ENCODE measurements at regions not wholly inside any gene's neighbourhood (a gene's known extent, or its start where the extent isn't known, plus 50 kb on each side); places are given as distances from the start of the nearest gene placed in this dataset.
"Not testable (repeated sequence)": the region's sequence is repeated elsewhere in the genome, so short reads cannot be mapped to it uniquely, and the experiment has no call there.

GRCh38 chr15:19956124-19956796 is 585.3 kb downstream of the GOLGA6L6 start:
- no peak for TF ChIP-seq POLR2A (IDR thresholded peaks at IDR 0.05)
- no peak overlapping the region for H3K4me3 ChIP-seq (ENCODE audit: low read depth, poor library complexity, severe bottlenecking)
- no peak for DNase-seq (ENCODE audit: low spot score in 2 of 2)
- intact Hi-C loops (cut with DNase I; ENCODE audit: low total_unique reads), result no loop called here
- 67 to 87% methylated on average over 4 of the region's 4 CpGs for WGBS, 2 donors

GRCh38 chr15:19944261-19944888 is 597.2 kb downstream of the GOLGA6L6 start:
- no peak for TF ChIP-seq CTCF (IDR thresholded peaks at IDR 0.05)
- no peak for TF ChIP-seq POLR2A (IDR thresholded peaks at IDR 0.05)
- WGBS, 2 donors, result 43 to 60% methylated on average over 66 to 70 of the region's 70 CpGs
- H3K4me3 ChIP-seq (ENCODE audit: low read depth, poor library complexity, severe bottlenecking), result no peak overlapping the region
- intact Hi-C loops (cut with DNase I; ENCODE audit: low total_unique reads), result no loop called here
- no peak for DNase-seq (ENCODE audit: low spot score in 2 of 2)

GRCh38 chr15:19943515-19943914 is 598.1 kb downstream of the GOLGA6L6 start:
- DNase-seq (ENCODE audit: low spot score in 2 of 2), result no peak
- 35 to 60% methylated on average over 47 to 48 of the region's 51 CpGs for WGBS, 2 donors
- TF ChIP-seq CTCF (IDR thresholded peaks at IDR 0.05), result no peak
- no peak overlapping the region for H3K4me3 ChIP-seq (ENCODE audit: low read depth, poor library complexity, severe bottlenecking)
- intact Hi-C loops (cut with DNase I; ENCODE audit: low total_unique reads), result no loop called here

- 38 to 49% methylated on average over 1 of the region's 1 CpG for WGBS, 2 donors
- H3K4me3 ChIP-seq (ENCODE audit: low read depth, poor library complexity, severe bottlenecking); intact Hi-C loops (cut with DNase I; ENCODE audit: low total_unique reads); DNase-seq (ENCODE audit: low spot score in 2 of 2): not testable (repeated sequence)
Measured at GRCh38 chr15:19903281-19903680, 638.3 kb downstream of the GOLGA6L6 start.

- intact Hi-C loops (cut with DNase I; ENCODE audit: low total_unique reads), result not testable (repeated sequence)
- 51 to 66% methylated on average over 1 of the region's 1 CpG for WGBS, 2 donors
Measured at GRCh38 chr15:19902388-19902787, 639.2 kb downstream of the GOLGA6L6 start.

GRCh38 chr15:19901414-19901813 is 640.2 kb downstream of the GOLGA6L6 start:
- intact Hi-C loops (cut with DNase I; ENCODE audit: low total_unique reads); H3K4me3 ChIP-seq (ENCODE audit: low read depth, poor library complexity, severe bottlenecking); DNase-seq (ENCODE audit: low spot score in 2 of 2): not testable (repeated sequence)
- WGBS, 2 donors, result 82 to 85% methylated on average over 4 of the region's 4 CpGs

More at GRCh38 chr15:19902388-19902787, 639.2 kb downstream of the GOLGA6L6 start:
- not testable (repeated sequence) for DNase-seq (ENCODE audit: low spot score in 2 of 2); H3K4me3 ChIP-seq (ENCODE audit: low read depth, poor library complexity, severe bottlenecking)

- DNase-seq (ENCODE audit: low spot score in 2 of 2), result no peak
- no peak for TF ChIP-seq CTCF (IDR thresholded peaks at IDR 0.05)
- no peak for TF ChIP-seq POLR2A (IDR thresholded peaks at IDR 0.05)
- no peak overlapping the region for H3K4me3 ChIP-seq (ENCODE audit: low read depth, poor library complexity, severe bottlenecking)
- 68 to 71% methylated on average over 33 to 48 of the region's 53 CpGs for WGBS, 2 donors
- intact Hi-C loops (cut with DNase I; ENCODE audit: low total_unique reads), result no loop called here
Measured at GRCh38 chr15:19899021-19899824, 642.4 kb downstream of the GOLGA6L6 start.

GRCh38 chr15:19888811-19889210 is 652.8 kb downstream of the GOLGA6L6 start:
- intact Hi-C loops (cut with DNase I; ENCODE audit: low total_unique reads); H3K4me3 ChIP-seq (ENCODE audit: low read depth, poor library complexity, severe bottlenecking); DNase-seq (ENCODE audit: low spot score in 2 of 2): not testable (repeated sequence)
- WGBS, 2 donors, result 58 to 65% methylated on average over 1 of the region's 1 CpG

GRCh38 chr15:19844061-19844460 is 697.5 kb downstream of the GOLGA6L6 start:
- intact Hi-C loops (cut with DNase I; ENCODE audit: low total_unique reads); H3K4me3 ChIP-seq (ENCODE audit: low read depth, poor library complexity, severe bottlenecking); DNase-seq (ENCODE audit: low spot score in 2 of 2): not testable (repeated sequence)
- 77 to 80% methylated on average over 4 of the region's 4 CpGs for WGBS, 2 donors
